HT-29 (cell line): ENCODE measurements at regions not wholly inside any gene's neighbourhood (a gene's known extent, or its start where the extent isn't known, plus 50 kb on each side); places are given as distances from the start of the nearest gene placed in this dataset.

ENCODE experiments used
- DNase-seq: peaks from one replicate; pipeline ENCODE4 v3.0.0-alpha.2; 2015; ENCODE audit warnings: low spot score

GRCh38 chr21:27825035-27825434 lies 858.1 kb upstream of the ADAMTS5 start:
- no peak for DNase-seq

- DNase-seq: no peak
These were observed 856.8 kb upstream of the ADAMTS5 start for GRCh38 chr21:27823652-27824201.

- no peak for DNase-seq
These were observed 853.5 kb upstream of the ADAMTS5 start for GRCh38 chr21:27820342-27820741.

GRCh38 chr21:27819299-27819698 lies 852.4 kb upstream of the ADAMTS5 start:
- no peak for DNase-seq

- DNase-seq: peak; percentile 67
These were observed 852.0 kb upstream of the ADAMTS5 start for GRCh38 chr21:27818847-27819246.

DNA sequence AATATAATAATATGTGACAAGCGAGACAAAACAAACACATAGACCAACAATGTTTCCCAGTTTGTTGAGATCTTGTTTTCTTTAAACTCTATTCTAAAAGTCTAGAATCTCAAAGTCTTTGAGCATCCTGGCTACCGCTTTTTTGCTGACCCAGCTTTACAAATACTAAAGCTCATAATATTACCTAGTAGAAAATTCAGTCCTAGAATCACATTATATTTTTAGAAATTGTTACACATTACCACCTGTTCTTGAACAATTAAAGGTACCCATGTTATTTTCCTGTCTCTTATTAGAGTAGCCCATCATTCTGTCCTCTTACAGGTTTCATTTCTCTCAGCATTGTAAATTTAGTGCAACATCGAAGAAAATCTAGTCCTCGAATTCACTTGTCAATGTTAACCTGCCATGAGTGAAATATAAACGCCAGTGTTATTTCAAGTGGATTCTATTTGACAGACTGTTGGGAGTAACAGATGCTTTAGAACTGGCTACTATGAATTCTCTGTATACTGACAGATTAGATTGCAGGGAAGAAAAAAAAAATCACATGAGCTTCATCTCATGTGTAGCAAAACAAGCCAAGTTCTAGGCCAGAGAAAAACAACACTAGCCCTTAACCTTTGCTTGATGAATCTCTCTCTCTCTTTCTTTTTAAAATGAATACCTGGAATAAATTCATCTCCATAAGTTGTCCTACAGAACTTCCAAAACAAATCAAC lies 851.2 kb upstream of the ADAMTS5 start:
- no peak for DNase-seq

- no peak for DNase-seq
These were observed 850.2 kb upstream of the ADAMTS5 start for GRCh38 chr21:27817074-27817473.

GRCh38 chr21:27816301-27816700 lies 849.4 kb upstream of the ADAMTS5 start:
- no peak for DNase-seq

DNA sequence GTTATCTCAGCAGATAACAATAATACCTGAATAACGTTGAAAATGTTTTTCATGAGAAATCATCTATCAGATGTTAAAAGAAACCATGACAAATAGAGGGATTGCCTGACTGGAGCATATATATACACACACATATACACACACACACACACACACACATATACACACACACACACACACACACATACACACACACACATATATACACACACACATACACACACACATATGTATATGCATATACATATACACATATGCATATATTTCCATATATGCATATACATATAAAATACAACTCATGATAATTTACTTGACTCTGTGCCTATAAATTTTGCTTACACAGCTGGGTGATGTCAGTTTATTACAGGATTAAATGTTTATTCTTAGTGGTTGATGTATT lies 847.3 kb upstream of the ADAMTS5 start:
- no peak for DNase-seq

DNA sequence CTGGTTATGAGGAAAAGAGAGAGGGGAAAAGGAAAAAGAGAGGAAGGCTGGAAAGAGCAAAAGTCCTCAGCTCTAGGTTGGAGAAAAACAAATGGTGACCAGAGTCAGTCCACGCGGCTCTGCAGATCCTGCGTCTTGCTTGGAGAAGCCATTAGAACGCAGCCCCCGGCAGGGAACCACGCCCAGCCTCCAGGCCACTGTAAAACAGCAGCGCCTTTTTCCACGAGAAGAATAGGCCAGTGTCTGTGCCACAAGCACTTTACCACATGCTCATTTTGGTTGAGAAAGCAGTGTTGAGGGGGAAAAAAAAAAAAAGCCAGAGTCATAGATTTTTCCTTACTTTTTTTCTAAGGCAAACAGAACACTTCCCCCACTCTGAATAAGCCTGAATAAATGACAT lies 846.9 kb upstream of the ADAMTS5 start:
- DNase-seq: no peak

DNA sequence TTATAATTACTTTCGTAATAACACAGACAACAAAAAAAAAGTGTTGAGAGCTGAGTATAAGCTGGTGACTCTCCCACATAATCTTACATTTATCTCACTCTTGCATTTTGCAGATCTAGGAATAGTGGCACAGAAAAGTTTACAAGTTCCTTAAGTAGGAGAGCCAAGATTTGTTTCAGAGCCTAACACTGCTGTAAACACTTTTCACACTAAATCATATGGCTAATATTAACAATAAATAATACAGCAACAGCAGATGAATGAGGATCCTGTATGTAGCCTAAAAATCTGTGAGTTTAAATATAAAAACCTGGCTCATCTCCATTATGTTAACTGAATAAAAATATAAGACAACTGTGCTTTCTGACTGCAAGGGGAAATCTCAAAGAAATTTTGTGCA lies 846.5 kb upstream of the ADAMTS5 start:
- DNase-seq: no peak

DNA sequence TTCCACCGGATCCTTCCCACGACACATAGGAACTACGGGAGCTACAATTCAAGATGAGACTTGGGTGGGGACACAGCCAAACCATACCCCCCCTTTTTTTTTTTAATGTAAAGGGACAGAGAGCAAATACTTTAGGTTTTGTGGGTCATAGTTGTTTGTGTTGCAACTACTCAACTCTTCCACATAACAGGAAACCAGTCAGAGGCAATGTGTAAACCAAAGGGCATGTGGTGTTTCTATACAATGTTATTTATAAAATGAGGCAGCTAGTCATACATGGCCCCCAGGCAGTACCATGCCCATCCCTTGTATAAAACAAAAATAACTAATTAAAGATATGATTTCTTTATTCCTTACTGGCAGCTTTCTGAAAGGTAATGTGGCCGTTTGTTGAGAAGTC lies 845.4 kb upstream of the ADAMTS5 start:
- no peak for DNase-seq

GRCh38 chr21:27808923-27809322 lies 842.0 kb upstream of the ADAMTS5 start:
- DNase-seq: no peak

GRCh38 chr21:27807596-27807995 lies 840.7 kb upstream of the ADAMTS5 start:
- no peak for DNase-seq

GRCh38 chr21:27806281-27806680 lies 839.4 kb upstream of the ADAMTS5 start:
- DNase-seq: no peak

DNA sequence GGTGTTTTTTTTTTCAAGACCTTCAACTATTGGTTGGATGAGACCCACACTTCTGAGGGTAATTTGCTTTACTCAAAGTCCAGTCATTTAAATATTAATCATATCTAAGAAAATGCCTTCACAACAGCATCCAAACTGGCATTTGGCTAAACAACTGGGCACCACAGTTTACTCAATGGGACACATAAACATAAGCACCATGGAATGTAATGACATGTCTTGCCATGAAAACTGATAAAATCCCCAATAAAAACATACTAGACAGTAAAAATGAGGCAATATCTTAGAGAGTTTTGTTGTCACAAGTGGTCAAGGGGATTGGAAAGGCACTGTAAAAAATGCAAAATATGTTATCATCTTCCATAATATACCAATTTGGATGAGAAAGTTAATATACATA lies 838.8 kb upstream of the ADAMTS5 start:
- DNase-seq: no peak

DNA sequence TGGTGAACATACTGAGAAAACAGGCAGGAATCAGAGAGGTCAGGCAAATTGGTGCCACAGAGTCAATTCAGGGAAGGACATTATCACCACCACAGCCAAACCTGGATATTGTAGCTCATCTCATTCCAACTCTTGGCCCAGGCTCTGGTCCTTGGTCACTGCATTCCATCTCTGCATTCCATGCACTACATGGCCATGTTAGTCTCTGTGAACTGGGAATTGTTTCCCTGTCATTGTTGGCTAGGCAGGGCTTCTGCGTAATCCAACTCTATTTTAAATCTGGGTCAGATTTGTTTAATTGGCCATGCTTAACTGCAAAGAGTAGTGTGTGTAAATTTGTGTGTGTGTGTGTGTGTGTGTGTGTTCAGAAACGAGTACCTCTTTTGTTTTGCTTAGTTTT lies 837.6 kb upstream of the ADAMTS5 start:
- DNase-seq: no peak

- no peak for DNase-seq
These were observed 836.7 kb upstream of the ADAMTS5 start for GRCh38 chr21:27803571-27803970.

- peak; percentile 31 for DNase-seq
These were observed 836.1 kb upstream of the ADAMTS5 start for GRCh38 chr21:27802816-27803475.

- DNase-seq: no peak
These were observed 833.0 kb upstream of the ADAMTS5 start for GRCh38 chr21:27799861-27800260.

- DNase-seq: no peak
These were observed 829.2 kb upstream of the ADAMTS5 start for GRCh38 chr21:27796106-27796505.

DNA sequence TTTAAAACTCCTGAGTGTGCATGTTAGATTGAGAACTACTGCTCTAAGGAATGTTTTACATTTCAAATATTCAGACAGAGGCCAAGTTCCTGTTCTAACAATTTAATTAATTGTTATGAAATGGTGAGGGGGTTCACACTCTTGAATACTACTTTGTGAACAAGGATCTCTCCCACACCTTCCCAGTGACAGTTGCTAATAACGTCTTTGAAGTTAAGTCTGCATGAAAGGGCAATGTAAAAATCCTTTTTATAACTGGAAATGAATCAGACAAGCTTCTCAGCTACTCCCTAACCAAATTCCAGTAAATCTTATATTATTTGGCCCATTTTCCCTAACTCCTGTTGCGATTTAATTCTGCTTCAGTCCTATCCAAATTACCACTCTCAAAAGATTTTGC lies 828.5 kb upstream of the ADAMTS5 start:
- no peak for DNase-seq

GRCh38 chr21:27793901-27794300 lies 827.0 kb upstream of the ADAMTS5 start:
- DNase-seq: no peak
